ENCODE measurements at regions not wholly inside any gene's neighbourhood (a gene's known extent, or its start where the extent isn't known, plus 50 kb on each side); places are given as distances from the start of the nearest gene placed in this dataset.

DNA sequence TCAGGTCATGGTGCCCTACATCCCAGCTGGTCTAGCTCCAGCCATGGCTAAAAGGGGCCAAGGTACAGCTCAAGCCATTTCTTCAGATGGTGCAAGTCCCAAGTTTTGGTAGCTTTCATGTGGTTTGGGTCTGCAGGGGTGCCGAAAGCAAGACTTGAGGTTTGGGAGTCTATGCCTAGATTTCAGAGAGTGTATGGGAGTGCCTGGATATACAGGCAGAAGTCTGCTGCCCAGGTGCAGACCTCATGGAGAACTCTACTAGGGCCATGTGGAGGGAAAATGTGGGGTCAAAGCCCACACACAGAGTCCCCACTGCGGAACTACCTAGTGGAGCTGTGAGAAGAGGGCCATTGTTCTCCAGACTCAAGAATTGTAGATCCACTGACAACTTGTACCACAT is 1000.9 kb upstream of the ADGRB3 start:
- DNase-seq, result no peak

DNA sequence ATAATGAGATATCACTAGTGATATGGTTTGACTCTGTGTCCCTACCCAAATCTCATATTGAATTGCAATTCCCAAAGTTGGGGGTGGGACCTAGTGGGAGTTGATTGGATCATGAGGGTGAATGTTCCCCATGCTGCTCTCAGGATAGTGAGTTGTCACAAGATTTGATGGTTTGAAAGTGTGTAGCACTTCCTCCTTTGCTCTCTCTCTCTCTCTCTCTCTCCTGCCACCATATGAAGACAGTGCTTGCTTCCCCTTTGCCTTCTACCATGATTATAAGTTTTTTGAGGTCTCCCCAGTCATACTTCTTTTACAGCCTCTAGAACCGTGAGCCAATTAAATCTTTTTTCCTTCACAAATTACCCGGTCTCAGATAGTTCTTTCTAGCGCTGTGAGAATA is 1002.0 kb upstream of the ADGRB3 start:
- no peak for DNase-seq

DNA sequence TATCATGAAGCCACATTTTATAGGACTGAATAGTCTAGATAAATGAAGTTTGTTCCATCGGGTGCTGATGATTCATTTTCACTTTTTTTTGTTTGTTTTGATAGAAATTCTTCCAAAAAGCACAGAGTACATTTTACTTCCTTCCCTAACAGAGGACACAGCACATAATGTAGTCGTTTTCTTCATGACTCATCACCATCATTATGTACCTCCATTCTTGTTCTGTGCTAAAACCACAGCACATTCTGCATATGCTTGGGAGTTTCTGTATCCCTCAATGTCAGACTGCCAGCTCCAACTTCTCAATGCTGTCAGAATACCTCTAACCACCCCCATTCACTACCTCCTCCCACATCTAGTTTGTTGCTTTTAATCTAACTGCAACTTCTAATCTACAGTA is 1004.9 kb upstream of the ADGRB3 start:
- no peak for DNase-seq

DNA sequence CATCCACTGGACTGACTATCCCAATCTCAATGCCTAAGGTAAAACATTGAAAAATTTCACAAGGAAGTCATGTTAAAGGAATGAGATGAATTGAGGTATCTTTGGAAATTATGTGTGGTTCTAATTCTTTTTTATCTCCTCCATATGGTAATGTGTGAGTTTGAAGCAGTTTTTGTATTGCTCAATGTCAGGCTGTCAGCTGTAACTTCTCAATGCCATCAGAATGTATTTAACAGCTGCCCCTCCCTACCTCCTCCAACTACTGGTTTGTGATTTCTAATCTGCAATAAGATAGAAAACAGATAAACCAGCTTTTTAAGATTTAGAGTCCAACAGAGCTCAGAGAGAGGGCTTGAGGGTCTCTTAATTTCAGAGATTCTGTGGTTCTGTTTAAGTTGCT is 1005.8 kb upstream of the ADGRB3 start:
- DNase-seq, result no peak

DNA sequence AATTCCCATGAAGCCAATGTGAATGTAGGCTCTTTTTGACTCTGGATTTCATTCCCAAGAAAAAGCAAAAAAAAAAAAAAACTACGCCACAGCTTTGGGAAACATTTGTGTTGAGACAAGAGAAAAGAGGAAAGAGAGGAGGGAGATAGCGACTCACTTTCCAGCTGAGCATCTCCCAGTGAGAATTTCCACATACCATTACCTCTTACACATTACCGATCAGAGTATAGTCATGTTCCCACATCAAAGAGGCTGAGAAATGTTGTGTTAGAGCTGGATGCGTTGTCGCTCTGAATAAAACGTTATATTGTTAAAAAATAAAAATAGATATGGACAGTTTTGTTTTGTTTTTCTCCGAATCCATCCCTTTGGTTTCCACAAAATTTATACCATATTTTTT is 1019.3 kb upstream of the ADGRB3 start:
- DNase-seq, result no peak

DNA sequence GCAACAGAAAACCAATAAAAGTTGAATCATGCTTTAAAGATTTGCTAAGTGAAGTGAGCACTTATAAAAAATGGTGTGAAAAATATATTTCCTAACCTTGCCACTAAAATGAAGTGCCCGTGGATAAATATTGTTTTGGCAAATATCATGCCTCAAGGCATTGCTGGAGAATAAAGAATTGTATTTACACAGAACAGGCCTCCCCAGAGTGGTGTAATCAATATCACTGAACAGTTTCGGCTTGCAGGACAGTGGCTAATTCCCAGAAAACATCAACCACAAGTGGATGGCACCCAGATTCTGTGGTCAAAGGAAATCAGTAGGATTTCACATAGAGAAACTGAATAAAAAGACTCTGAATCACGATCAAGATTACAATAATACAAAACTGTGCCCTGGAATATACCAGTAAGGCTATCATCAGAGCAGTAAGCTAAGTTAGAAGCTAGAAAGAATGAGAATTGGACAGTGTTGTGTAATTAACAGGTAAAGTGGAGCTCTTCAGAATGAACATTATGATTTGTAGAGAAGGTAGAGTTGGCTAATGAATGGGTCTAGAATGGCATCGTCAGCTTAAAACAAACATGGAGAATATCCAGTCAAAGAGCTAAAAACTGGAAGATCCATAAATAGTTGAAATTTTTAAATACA is 1026.9 kb upstream of the ADGRB3 start:
- DNase-seq, result no peak

DNA sequence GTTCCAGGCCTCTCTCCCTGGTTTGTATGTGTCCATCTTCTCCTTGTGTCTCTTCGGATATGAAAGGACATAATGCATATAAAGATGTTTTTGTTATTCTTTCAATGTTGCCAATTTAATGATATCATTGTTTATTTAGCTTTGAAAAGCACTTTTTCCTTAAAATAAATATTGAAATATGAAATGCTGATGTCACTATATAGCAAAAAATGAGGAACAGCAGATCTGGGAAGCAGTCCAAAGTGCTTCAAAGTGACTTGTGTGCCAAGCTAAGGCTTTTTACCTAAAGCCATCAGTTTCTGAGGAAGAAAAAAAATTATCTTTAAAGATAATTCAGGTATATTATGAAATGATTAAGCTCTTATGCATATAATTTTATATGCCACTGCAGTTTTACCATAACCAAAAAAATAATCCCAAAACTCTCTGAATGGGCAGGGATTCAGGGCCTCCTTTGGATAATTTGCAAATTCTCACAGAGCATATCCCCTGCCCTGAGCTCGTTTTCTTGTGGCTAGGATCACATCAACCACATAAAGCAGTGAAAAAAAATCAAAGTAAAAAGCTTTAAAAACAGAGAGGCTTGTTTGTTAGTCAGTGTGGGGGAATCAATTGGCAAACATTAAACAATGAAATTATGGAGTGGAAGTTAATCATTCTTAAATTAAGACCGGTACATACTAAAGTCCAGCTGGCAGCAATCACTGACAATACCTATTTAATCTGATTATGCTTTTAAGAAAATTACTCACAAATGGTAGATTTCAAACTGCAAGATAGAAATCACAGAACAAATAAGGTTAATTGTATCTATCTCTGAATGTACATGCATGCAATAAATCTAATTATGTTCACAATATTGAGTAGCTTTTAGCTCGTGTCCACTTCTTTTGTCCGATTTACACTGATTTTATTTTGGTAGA is 1027.9 kb upstream of the ADGRB3 start:
- DNase-seq, result no peak

DNA sequence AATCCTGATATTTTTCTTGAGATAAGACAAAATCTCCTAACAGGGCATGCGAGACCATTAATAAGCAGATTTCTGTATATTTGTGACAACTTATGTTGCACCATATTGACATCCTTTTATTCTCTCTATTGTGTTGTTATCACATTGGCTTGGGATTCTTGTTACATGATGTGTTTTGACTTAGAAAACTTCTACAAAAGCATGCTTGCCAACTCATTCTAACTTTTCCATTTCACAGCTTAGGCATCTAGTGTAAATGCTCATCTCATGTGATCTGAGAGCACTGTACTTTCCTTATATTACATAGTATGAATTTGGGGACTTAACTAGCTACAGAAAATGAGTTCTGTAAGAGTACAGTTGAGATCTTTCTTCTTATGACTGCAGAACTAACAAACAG is 1040.7 kb upstream of the ADGRB3 start:
- no peak for DNase-seq

DNA sequence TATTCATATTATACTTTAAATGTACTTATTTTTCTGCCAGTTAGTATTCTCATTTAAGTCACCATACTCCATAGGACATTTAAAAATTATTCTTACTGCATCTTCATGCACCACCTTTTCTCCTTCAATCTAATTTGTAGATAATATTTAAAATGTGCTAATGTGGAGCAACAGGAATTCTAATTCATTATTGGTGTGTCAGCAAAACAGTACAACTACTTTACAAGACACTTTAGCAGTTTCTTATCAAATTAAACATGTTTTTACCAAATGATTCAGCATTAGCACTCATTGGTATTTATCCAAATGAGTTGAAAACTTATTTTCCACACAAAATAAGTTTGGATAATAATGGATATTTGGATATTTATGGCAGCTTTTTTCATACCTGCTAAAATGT is 1041.8 kb upstream of the ADGRB3 start:
- no peak for DNase-seq

DNA sequence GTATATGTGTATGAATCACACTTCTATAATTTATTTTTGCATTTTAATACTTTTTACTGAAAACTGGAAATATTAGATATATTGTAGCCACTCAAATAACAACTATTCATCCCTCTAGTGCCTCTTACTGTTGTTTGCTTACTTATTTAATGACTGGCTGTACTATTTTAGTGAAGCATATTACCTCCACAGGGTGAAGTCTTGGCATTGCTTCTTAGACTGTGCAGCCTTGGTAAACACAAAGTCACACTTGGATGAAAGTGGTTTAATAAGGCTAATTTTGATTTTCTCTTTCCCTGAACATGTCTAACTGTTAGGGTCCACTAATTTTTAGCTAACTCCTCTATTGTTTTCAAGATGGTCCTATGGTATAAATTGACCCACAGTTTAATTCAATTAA is 1043.2 kb upstream of the ADGRB3 start:
- no peak for DNase-seq

DNA sequence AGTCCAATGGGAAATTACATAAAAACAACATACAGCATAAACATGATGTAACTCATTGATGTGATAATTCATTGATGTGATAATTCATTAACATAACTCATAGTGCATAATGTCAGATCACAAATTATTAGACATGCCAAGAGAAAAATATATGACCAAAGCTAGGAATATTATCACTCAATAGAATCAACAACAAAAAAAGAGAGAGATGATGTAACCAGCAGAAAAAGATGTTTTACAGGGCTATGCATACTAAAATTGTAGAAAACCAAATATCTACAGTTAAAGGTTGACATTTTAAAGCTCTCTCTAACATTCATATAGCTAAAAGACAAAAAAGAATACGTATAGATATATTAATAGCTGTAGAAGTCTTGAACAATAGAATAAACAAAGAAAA is 1067.2 kb upstream of the ADGRB3 start:
- DNase-seq, result no peak

DNA sequence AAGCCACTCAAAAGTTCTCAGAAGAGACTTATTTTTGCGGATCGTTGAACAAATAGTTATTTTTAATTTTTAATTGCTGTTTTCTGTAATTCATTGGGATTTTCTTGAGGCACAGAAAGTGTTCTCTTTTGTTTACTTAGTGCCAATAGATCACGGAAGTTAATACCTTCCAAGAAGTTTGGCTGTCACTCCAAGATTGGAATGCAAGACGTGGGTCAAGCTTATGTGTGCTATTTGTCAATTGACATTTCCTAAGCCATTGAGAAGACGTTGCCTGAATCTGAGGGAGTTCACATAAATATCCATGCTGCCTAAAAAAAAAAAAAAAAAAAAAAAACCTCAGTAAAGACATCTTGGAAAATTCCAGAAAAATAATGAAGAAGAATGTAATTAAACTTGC is 1071.4 kb upstream of the ADGRB3 start:
- no peak for DNase-seq

DNA sequence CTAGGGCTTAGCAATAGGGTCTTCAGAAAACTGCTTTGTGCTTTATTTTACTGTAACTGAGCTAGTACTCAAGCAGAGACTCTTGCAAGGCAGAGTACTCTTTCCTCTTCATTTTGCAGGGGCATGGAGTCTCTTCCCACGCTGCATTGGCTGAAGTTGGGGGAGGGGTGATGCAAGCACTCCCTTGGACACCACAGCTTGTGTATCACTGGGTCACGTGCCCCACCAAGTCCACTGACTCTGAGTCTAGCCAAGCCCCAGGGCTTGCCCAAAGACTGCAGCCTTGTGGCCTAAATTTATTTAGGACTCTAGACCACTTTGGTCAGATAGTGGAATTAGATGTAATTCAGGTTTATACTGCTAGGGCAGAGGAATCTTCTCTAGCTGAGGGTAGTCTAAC is 1075.0 kb upstream of the ADGRB3 start:
- DNase-seq, result no peak

DNA sequence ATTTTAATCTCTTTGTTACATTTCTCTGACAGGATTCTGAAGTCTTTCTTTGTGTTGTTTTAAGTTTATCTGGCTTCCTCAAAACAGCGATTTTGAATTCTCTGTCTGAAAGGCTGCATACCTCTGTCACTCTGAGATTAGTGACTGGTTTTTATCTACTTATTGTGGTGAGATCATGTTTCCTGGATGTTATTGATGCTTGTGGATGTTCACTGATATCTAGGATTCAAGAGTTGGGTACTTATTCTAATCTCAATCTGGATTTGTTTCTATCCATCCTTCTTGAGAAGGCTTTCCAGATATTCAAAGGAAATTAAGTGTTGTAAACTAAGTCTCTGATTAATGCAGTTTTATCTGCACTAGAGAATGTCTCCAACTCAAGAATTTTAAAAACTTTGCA is 1076.1 kb upstream of the ADGRB3 start:
- no peak for DNase-seq

DNA sequence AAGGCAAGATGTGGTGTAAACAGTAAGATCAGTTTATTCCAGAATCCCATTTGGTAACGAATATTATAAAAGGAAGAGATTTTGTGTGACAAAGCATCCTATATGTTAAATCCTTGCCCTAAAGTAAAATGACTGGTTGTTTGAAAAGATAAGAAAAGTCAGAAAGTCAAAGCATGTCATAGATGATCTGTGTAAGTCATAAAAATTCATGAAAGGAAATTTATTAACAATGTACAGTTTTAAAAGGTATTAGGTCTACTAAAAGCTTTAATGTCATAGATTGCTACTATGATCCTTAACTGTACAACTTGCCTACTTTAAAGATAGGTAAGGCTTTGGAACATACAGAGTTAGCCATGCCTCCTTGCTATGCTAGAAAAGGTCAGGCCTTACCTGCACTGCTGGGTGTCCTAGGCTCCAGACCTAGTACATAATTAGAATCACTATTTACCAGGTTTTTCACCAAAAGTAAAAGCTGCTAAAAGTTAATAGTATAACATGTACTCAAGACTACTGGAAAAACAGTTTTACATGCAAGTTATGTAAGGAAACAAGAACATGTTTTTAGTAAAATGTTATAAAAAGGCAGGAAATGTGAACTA is 1090.1 kb upstream of the ADGRB3 start:
- DNase-seq, result no peak

DNA sequence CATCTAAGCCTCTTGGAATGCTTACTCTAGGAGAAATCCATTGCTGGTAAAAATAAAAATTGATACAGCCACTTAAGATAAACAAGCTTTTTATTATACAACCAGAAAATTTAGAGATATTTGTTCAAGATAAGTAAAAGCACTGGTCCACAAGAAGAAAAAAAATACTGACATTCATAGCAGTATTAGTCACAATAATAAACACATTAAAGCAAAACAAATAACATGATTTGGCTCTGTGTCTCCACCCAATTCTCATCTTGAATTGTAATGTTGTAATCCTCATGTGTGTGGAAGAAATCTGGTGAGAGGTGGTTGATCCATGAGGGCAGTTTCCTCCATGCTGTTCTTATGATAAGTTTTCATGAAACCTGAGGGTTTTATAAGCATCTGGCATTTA is 1093.5 kb upstream of the ADGRB3 start:
- no peak for DNase-seq

DNA sequence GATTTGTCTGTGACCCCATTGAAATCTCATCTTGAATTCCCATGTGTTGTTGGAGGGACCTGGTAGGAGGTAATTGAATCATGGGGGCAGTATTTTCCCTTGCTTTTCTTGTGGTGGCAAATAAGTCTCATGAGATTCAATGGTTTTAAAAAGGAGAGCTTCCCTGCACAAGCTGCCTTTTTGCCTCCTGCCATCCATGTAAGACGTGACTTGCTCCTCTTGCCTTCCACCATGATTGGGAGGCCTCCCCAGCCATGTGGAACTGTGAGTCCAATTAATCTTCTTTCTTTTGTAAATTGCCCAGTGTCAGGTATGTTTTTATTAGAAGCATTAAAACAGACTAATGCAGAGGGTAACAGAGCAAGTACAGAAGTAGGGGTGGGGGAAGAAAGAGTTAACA is 1097.0 kb upstream of the ADGRB3 start:
- DNase-seq, result no peak

DNA sequence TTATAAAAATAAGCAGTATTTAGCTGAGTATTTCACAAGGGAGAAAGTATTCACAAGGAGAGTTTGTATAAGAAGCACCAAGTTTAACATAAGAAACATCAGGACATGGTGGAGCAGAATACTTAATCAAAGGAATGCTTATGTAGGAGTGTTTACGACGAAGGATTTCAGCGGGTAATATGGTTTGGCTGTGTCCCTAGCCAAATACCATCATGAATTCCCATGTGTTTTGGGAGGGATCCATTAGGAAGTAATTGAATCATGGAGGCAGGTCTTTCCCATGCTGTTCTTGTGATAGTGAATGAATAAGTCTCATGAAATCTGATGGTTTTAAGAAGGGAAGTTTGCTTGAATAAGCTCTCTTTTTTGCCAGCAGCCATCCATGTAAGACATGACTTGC is 1099.1 kb upstream of the ADGRB3 start:
- DNase-seq, result no peak

DNA sequence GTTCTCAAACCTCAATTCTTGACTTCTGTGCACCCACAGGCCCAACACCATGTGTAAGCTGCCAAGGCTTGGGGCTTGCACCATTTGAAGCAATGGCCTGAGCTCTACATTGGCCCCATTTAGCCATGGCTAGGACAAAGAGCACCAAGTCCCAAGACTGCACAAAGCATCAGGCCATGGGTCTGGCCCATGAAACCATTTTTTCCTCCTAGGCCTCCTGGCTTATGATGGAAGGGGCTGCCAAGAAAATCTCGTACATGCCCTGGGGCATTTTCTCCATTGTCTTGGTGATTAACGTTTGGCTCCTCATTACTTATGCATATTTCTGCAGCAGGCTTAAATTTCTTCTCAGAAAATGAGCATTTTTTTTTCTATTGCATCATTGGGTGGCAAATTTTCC is 1128.7 kb upstream of the ADGRB3 start:
- no peak for DNase-seq

DNA sequence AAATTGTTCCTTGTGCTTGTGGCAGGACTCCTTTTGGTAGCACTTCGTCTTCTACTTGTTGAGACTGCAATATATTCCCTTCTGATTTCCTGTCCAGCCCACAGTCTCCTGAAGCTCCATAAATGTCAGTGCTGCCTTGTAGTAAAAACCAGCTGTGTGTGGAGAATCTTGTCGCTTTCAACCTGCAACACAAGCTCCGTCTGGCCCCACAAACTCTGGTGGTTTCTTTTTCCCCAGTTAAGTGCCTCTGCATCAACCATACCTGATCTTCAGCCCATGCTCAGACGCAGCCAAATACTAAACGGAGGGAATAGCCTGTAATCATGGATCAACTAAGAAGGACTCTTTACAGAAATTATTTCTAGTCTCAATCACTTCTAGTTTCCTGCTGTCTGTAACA is 1133.3 kb upstream of the ADGRB3 start:
- peak in 1 of 2 experiments; percentile 2 for DNase-seq

DNA sequence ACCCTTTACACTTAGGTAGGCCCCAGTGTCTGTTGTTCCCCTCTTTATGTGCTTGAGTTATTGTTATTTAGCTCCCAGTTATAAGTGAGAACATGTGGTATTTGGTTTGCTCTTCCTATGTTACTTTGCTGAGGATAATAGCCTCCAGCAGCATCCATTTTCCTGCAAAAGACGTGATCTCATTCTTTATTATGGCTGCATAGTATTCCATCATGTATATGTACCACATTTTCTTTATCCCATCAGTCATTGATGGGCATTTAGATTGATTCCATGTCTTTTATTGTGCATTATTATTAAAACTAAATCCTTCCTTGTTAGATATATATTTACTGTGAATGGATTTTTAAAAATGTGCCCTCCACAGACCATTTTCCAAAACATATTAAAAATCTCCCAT is 1137.3 kb upstream of the ADGRB3 start:
- no peak for DNase-seq

DNA sequence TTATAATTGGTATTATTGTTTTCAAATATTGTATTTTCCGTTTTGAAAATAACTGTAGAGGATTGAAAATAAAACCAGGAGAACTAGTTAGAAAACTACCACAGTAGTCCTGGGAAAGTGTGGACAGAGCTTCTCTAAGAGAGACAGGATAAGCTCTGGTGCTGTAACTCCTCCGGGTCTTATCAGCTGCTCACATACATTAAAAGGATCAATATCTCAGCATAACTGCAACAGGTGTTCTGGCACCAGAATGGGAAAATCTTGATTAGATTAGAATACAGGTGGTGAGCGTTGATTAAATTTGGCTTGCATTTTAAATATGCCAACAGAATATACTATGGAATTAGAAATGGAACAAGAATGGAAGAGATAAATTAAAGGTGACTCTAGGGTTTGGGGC is 1138.9 kb upstream of the ADGRB3 start:
- no peak for DNase-seq

DNA sequence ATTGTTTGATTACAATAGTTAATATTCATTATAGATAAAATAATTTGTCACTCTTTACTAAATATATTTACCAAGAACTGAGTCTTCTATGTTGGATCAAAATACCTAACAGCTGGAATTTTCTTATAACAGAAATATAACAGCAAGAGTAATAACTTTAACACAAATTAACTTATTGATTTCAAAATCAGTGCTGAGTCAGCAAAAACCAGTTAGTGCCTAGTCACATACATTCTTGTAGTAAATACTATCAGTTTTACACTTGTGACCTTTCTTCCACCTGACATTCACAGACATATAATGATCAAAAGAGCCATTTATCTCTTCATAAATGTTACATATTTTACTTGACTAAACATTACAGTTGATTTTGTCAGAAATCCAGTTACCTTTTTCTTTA is 1141.4 kb upstream of the ADGRB3 start:
- no peak for DNase-seq

DNA sequence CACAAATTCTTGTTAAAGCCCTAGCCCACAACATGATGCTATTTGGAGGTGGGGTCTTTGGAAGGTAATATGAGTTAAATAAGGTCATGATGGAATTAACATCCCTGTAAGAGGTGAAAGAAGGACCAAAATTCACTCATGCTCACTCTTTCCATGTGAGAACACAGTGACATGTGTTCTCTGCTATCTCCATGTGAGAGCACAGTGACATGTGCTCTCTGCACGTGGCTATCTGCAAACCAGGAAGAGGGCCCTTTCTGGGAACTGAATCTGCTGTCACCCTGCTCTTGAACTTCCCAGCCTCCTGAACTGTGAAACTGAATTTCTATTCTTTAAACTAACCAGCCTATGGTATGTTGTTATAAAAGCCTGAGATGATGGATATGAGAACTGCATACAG is 1159.4 kb upstream of the ADGRB3 start:
- DNase-seq, result no peak
